ENCODE measurements at regions not wholly inside any gene's neighbourhood (a gene's known extent, or its start where the extent isn't known, plus 50 kb on each side); places are given as distances from the start of the nearest gene placed in this dataset.

GRCh38 chr1:181166377-181167196, 78.1 kb downstream of the IER5 start (continued):
- TF ChIP-seq HIC2 (CRISPR knock-in tag; IDR thresholded peaks at IDR 0.05; ENCODE audit: low read depth) (no peak), ZNF329 (CRISPR knock-in tag; IDR thresholded peaks at IDR 0.05; ENCODE audit: low read depth) (no peak), ZNF629 (CRISPR knock-in tag; conservative IDR thresholded peaks at IDR 0.05) (no peak), ZNF468 (CRISPR knock-in tag; IDR thresholded peaks at IDR 0.05) (no peak), RXRB (CRISPR knock-in tag; IDR thresholded peaks at IDR 0.05; ENCODE audit: borderline replicate concordance) (0 out of 2 replicates have a peak, but pooled peaks have one; percentile 22), SMAD3 (CRISPR knock-in tag; IDR thresholded peaks at IDR 0.05) (no peak), SRF (IDR thresholded peaks at IDR 0.05; ENCODE audit: low read depth, low read length) (no peak), ZNF20 (CRISPR knock-in tag; IDR thresholded peaks at IDR 0.05) (no peak), EHMT2 (IDR thresholded peaks at IDR 0.05; ENCODE audit: borderline replicate concordance, low read depth, low read length) (no peak), ZFP62 (CRISPR knock-in tag; IDR thresholded peaks at IDR 0.05) (no peak), ZNF333 (CRISPR knock-in tag; IDR thresholded peaks at IDR 0.05; ENCODE audit: borderline replicate concordance) (no peak), SKI (IDR thresholded peaks at IDR 0.05; ENCODE audit: partially characterized antibody) (no peak), HNRNPUL1 (IDR thresholded peaks at IDR 0.05; ENCODE audit: low read depth, low read length) (no peak), NR2F2 (IDR thresholded peaks at IDR 0.05; ENCODE audit: borderline replicate concordance, low read depth) (no peak), ZNF768 (CRISPR knock-in tag; IDR thresholded peaks at IDR 0.05) (no peak), ZNF652 (CRISPR knock-in tag; IDR thresholded peaks at IDR 0.05; ENCODE audit: borderline replicate concordance, low read depth) (peak; percentile 65), NR2C2 (CRISPR knock-in tag; IDR thresholded peaks at IDR 0.05; ENCODE audit: borderline replicate concordance) (no peak; the same call in 1 of the 2 replicates)
- TF ChIP-seq, protein P1, sequence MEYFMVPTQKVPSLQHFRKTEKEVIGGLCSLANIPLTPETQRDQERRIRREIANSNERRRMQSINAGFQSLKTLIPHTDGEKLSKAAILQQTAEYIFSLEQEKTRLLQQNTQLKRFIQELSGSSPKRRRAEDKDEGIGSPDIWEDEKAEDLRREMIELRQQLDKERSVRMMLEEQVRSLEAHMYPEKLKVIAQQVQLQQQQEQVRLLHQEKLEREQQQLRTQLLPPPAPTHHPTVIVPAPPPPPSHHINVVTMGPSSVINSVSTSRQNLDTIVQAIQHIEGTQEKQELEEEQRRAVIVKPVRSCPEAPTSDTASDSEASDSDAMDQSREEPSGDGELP (IDR thresholded peaks at IDR 0.05; ENCODE audit: borderline replicate concordance, low read depth), result no peak
- TF ChIP-seq, protein P2, sequence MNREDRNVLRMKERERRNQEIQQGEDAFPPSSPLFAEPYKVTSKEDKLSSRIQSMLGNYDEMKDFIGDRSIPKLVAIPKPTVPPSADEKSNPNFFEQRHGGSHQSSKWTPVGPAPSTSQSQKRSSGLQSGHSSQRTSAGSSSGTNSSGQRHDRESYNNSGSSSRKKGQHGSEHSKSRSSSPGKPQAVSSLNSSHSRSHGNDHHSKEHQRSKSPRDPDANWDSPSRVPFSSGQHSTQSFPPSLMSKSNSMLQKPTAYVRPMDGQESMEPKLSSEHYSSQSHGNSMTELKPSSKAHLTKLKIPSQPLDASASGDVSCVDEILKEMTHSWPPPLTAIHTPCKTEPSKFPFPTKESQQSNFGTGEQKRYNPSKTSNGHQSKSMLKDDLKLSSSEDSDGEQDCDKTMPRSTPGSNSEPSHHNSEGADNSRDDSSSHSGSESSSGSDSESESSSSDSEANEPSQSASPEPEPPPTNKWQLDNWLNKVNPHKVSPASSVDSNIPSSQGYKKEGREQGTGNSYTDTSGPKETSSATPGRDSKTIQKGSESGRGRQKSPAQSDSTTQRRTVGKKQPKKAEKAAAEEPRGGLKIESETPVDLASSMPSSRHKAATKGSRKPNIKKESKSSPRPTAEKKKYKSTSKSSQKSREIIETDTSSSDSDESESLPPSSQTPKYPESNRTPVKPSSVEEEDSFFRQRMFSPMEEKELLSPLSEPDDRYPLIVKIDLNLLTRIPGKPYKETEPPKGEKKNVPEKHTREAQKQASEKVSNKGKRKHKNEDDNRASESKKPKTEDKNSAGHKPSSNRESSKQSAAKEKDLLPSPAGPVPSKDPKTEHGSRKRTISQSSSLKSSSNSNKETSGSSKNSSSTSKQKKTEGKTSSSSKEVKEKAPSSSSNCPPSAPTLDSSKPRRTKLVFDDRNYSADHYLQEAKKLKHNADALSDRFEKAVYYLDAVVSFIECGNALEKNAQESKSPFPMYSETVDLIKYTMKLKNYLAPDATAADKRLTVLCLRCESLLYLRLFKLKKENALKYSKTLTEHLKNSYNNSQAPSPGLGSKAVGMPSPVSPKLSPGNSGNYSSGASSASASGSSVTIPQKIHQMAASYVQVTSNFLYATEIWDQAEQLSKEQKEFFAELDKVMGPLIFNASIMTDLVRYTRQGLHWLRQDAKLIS (CRISPR knock-in tag; IDR thresholded peaks at IDR 0.05), result no peak
- TF ChIP-seq, protein P3, sequence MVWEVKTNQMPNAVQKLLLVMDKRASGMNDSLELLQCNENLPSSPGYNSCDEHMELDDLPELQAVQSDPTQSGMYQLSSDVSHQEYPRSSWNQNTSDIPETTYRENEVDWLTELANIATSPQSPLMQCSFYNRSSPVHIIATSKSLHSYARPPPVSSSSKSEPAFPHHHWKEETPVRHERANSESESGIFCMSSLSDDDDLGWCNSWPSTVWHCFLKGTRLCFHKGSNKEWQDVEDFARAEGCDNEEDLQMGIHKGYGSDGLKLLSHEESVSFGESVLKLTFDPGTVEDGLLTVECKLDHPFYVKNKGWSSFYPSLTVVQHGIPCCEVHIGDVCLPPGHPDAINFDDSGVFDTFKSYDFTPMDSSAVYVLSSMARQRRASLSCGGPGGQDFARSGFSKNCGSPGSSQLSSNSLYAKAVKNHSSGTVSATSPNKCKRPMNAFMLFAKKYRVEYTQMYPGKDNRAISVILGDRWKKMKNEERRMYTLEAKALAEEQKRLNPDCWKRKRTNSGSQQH (CRISPR knock-in tag; IDR thresholded peaks at IDR 0.05; ENCODE audit: low read depth), result no peak
